ENCODE measurements at regions not wholly inside any gene's neighbourhood (a gene's known extent, or its start where the extent isn't known, plus 50 kb on each side); places are given as distances from the start of the nearest gene placed in this dataset.
"Not testable (repeated sequence)": the region's sequence is repeated elsewhere in the genome, so short reads cannot be mapped to it uniquely, and the experiment has no call there.

GRCh38 chr6:164807125-164807524 is 502.3 kb downstream of the C6orf118 start:
- no peak for DNase-seq

DNA sequence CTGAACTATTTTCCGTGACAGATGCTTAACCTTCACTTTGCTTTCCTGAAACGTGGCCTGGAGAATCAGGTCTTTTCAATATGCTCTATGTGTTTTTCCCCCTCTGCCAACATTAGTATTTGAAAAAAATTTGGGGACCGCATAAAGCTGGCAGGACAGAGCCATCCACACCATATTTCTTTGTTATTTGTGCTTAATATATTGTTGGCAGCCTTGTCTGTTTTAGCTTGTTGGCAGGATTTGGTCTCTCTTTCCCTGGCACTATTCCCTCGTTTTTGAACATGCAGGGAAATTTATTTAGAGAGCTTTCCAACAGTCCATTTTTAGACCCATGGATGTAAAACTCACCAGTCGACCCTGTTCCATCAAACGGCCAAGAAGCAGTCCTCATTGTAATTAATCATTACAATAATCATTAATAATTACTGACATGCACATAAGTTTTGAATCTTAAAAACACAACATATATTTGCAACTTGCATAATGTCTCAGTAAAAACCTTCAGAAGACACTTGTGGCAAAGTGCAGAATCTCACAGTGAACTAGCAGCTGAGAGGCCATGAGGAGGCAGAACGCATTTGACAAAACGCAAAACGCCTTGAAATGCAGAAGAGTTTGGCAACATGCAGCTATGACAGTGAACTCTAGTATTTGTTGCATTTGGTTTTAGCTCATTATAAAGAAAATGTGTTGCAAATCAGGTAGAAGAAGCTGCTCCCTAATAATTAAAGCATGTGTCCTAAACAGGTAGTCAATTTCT is 514.2 kb downstream of the C6orf118 start:
- DNase-seq, result no peak

GRCh38 chr6:164792666-164793065 is 516.7 kb downstream of the C6orf118 start:
- no peak for DNase-seq

GRCh38 chr6:164791498-164791897 is 517.9 kb downstream of the C6orf118 start:
- DNase-seq, result no peak

DNA sequence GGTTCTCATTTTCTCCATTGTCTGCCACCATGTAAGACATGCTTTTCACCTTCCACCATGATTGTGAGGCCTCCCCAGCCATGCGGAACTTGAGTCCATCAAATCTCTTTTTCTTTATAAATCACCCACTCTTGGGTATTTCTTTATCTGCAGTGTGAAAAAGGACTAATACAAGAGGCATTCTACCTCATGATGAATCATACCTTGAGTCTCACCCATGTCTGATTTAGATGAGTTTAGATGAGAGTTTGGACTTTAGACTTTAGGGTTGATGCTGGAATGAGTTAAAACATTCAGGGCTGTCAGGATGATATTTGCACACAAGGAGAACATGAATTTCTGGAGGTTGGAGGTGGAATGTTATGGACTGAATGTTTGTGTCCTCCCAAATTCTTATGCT is 545.6 kb downstream of the C6orf118 start:
- no peak for DNase-seq

DNA sequence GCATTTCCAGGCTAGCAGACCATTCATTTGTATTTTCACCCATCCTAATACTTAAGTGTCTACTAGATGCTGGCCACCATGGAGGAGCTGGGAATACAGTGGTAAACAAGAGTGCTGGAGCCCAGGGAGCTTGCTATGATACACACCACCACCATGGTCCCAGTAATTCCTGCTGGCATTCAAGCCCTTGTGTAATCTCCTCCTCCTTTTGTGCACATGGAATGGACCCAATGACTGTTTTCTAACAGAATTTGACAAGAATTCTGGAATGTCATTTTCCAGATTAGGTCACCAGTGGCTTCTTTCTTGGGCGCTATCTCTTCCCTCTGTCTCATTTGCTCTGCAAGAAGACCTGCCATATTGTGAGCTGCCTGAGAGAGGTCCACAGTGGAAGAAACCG is 552.0 kb downstream of the C6orf118 start:
- DNase-seq, result no peak

GRCh38 chr6:164756723-164757122 is 552.7 kb downstream of the C6orf118 start:
- DNase-seq, result no peak

DNA sequence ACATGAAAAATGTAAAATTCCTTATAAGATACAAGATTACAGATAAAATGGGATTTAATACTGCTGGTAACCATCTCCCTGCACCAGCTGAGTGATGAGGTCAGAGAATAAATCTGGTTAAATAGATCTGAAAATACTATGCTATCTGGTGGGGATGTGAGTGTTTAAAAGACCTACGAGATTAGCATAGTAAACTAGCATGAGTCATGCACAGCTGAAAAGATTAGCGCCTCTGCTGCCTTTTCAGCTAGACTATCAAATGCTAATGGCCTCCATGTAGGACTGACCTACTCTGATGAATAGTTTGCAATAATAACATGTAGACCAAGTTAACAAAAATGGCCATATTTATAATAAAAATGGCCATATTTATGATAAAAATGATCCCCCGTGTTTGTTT is 553.3 kb downstream of the C6orf118 start:
- no peak for DNase-seq

DNA sequence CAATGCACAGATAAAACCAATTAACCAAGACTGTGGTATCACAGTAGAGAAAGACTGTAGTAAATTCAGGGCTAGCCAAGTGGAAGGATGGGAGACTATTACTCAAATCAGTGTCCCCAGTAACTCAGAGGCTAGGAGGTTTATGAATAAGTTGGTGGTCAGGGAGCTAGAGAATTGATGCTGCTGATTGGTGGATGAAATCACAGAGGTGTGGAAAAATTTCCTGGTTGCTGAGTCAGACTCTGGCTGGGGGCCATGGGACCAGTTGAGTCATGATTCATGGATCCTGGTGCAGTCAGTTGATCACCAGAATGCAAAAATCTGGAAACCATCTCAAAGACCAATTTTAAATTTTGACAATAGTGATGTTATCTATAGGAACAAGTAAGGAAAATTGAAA is 555.9 kb downstream of the C6orf118 start:
- DNase-seq, result no peak

DNA sequence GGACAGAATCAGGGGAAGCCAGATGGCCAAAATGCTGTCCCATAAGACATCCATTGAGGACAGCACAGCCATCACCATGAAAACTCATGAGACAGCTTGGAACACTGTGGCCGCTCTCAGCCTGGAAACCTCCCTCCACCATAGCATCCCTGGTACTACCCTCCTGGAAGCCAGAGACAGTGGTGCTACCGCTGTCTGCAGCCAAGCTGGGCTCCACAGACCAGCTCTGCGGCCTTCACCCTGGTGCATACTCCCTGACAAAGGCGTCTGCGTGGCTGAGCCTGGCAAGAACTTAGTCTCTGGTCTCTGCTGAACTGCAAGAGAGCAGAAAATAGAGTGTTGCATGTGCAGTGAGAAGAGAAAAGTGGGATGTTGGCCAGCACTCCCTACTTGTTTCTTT is 558.0 kb downstream of the C6orf118 start:
- no peak for DNase-seq

DNA sequence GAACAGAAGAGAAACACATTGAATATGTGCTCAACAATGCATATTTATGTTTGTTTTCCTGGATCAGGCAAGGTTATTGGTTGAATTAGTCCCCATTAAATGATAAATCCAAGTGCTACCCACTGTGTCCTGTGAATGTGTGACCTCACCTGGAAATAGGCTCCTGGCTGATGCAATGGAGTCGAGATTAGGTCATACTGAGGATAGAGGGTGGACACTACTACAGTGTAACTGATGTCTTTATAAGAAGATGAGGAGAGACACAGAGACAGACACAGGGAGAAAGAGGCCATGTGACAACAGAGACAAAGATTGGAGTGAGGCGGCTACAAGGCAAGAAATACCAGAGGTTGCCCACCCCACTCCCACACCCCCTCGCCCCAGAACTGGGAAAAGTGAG is 559.3 kb downstream of the C6orf118 start:
- DNase-seq, result no peak

- DNase-seq, result no peak
Observed at GRCh38 chr6:164749221-164750064, 560.0 kb downstream of the C6orf118 start.

- DNase-seq, result no peak
Observed at GRCh38 chr6:164744301-164744700, 565.1 kb downstream of the C6orf118 start.

GRCh38 chr6:164741938-164742451 is 567.4 kb downstream of the C6orf118 start:
- DNase-seq, result no peak

DNA sequence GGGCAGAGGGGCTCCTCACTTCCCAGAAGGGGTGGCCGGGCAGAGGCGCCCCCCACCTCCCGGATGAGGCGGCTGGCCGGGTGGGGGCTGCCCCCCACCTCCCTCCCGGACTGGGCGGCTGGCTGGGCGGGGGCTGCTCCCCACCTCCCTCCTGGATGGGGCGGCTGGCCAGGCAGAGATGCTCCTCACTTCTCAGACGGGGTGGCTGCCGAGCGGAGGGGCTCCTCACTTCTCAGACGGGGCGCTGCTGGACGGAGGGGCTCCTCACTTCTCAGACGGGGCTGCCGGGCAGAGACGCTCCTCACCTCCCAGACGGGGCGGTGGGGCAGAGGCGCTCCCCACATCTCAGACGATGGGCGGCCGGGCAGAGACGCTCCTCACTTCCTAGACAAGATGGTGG is 573.3 kb downstream of the C6orf118 start:
- not testable (repeated sequence) for DNase-seq

DNA sequence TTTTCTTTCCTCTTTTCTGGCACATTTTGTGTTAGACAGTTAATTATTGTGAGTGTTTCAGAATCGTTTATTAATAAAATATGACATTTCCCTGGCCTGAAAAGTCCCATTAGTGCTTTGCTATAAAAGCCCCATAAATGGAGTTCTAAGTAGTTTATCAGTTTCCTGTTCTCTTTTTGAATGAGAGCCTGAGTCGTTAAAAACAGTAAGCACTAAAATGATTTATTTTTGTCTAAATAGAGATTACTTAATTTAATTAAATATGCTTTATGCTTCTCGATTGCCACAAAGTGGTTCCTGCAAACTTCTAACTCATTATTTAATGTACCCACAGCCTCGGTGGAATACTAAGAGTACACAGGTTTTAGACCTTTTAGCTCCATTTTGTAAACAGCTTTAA is 577.9 kb downstream of the C6orf118 start:
- DNase-seq, result no peak

DNA sequence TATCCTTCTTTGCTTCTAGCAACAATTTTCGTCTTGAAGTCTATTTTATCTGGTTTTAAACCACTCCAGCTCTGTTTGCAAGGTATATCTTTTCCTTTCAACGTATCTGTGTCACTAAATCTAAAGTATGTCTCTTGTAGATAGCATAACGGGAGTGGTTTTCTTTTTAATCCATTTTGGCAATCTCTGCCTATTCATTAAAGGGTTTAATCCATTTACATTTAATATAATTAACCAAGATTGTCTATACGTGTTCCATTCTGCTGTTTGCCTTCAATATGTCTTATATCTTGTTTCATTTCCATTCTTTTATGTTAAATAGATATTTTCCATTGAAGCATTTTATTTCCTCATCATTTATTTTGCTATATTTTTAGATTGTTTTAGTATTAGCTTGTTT is 587.9 kb downstream of the C6orf118 start:
- DNase-seq, result no peak

DNA sequence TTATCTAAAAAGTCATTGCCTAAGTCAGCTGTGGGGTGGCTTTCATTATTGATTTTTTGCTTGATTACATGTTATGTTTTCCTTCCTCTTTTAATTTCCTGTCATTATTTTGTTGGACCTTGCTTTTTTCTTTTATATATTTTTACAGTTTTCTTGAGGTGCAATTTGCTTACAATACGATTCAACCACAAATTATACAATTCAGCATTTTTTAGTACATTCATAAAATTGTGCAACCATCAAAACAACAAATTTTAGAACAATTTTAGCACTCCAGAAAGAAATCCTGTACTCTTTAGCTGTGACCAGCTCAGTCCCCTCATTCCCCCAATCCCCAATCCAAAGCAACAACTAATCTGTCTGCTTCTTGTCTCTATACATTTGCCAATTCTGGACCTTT is 608.9 kb downstream of the C6orf118 start:
- no peak for DNase-seq

DNA sequence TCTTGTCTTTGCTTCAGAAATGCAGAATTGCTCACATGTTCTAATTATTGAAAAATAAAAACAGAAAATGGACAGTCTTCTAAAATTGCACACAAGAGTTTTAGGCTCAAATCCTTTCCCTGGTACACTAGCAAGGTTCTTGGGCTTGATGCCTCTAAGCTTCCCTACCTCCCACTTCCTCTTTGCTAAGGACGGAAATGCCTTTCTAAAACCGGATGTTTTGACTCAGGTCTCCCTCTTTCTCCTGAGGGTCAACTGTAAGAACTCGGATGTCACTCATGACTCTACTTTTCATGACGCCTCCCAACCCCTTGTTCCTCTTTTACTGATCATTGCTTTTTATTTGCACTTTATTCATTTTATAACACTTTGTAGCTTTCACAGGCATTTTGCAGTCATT is 613.5 kb downstream of the C6orf118 start:
- DNase-seq, result no peak

DNA sequence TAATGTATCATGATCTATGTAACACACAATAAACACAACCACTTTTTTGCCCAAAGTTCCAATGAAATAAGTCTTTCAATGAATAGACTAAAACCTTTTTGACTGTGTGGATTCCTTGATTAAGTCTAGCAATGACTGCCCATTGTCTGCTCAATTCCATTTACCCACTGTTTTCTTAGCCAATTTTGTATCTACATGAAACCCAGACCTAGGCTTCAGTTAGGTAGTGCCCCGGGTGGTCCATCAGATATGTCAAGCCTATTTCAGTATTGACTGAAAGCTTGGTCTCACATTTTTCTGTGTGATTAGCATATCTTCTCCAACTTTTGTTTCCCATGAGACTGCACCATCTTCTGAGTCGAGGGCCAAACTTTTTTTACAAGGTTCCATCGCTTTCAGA is 615.0 kb downstream of the C6orf118 start:
- no peak for DNase-seq

DNA sequence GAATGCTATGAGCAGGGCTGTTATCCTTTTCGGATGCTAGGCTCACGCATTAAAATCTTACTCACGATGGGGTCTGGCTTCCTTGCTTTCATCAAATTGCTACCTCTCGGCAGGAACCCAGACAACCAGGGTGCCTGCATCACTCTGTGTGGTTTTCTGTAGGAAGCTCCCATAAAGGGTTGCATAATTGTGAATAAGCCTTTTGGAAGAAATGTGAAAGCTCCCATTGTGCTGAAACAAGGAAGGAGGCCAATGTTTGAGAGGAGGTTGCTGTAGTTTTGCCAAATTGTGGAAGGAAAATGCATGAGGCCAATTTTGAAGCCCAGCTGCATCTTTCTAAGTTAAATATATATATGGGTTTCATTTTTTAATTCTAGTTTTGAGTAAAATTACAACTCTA is 615.5 kb downstream of the C6orf118 start:
- DNase-seq, result no peak

- no peak for DNase-seq
Observed at GRCh38 chr6:164692772-164693510, 616.5 kb downstream of the C6orf118 start.

All from activated CD4-positive, alpha-beta T cell treated with anti-CD3 and anti-CD28 coated beads for 4 hours (primary cell).